ENCODE measurements at regions not wholly inside any gene's neighbourhood (a gene's known extent, or its start where the extent isn't known, plus 50 kb on each side); places are given as distances from the start of the nearest gene placed in this dataset.

DNA sequence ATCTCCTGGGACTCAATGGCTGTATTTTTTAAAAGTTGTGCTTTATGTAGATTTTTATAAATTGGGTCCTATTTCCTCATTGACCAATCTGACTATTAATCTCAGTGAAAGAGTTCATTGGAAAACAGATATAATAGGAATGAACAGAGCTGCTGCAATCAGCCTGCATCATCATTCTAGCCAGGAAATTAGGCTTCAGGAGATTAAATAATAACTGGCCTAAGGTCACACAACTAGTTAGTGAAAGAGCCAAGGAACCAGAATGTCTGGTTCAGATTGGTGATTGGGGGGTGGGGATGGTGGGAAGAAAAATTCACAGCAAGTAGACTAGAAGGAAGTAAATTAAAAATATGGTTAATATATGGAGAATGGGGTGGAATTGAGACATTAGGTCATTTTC lies 180.9 kb upstream of the ROPN1 start:
- no peaks in the 10 kb centered on the region for H3K27me3 ChIP-seq (ENCODE audit: control insufficient read depth, insufficient read depth, low read length, poor library complexity, severe bottlenecking)
- H3K4me3 ChIP-seq (ENCODE audit: insufficient read depth, low read depth, low read length), result no peak overlapping the region
- no peaks in the 10 kb centered on the region for H3K4me1 ChIP-seq (ENCODE audit: control insufficient read depth, insufficient read depth, low read length)
- H3K36me3 ChIP-seq (ENCODE audit: control insufficient read depth, insufficient read depth, low read length), result no peaks in the 10 kb centered on the region
- no peak overlapping the region for H3K27ac ChIP-seq (ENCODE audit: insufficient read depth, low read depth, low read length, poor library complexity, severe bottlenecking)
- H3K9me3 ChIP-seq (ENCODE audit: control insufficient read depth, low read length), result no peaks in the 10 kb centered on the region

- no peaks in the 10 kb centered on the region for H3K9me3 ChIP-seq (ENCODE audit: control insufficient read depth, low read length)
- H3K4me1 ChIP-seq (ENCODE audit: control insufficient read depth, insufficient read depth, low read length), result no peaks in the 10 kb centered on the region
- WGBS, 2 experiments, result 93 to 95% methylated on average over 3 of the region's 3 CpGs
- no peak overlapping the region for H3K4me3 ChIP-seq (ENCODE audit: insufficient read depth, low read depth, low read length)
- no peaks in the 10 kb centered on the region for H3K36me3 ChIP-seq (ENCODE audit: control insufficient read depth, insufficient read depth, low read length)
- H3K27me3 ChIP-seq (ENCODE audit: control insufficient read depth, insufficient read depth, low read length, poor library complexity, severe bottlenecking), result no peaks in the 10 kb centered on the region
- H3K27ac ChIP-seq (ENCODE audit: insufficient read depth, low read depth, low read length, poor library complexity, severe bottlenecking), result no peak overlapping the region
Observed at GRCh38 chr3:124174476-124174875, 182.6 kb upstream of the ROPN1 start.

DNA sequence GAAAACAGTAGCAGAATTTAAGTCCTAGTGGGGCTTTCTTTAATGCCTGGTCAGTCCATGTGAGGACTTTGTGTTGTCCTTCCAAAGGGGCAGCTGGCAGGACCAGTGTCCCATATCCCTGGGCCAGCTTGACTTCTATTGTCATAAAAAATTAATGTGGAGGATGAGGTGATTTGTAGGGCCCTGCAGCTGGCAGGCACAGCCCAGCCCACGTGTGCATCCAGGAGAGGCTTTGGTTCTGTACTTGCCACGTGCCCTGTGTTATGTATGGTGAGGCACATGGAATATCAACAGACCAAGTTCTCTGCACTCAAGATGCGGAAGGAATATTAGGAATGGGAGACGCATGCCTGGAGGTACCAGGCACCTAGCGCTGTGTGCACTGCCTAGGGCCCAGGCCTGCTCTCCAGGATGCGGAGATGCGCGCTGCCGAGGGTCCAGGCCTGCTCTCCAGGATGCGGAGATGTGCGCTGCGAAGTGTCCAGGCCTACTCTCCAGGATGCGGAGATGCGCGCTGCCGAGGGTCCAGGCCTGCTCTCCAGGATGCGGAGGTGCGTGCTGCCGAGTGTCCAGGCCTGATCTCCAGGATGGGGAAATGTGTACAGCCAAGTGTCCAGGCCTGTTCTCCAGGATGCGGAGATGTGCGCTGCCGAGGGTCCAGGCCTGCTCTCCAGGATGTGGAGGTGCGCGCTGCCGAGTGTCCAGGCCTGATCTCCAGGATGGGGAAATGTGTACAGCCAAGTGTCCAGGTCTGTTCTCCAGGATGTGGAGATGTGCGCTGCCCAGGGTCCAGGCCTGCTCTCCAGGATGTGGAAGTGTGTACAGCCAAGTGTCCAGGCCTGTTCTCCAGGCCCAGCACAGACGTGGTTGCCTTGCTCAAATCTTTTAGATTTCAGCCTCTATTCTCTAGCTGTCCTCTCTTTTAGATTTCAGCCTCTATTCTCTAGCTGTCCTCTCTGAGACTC lies 183.3 kb upstream of the ROPN1 start:
- no peaks in the 10 kb centered on the region for H3K36me3 ChIP-seq (ENCODE audit: control insufficient read depth, insufficient read depth, low read length)
- H3K4me3 ChIP-seq (ENCODE audit: insufficient read depth, low read depth, low read length), result no peak overlapping the region
- 97 to 98% methylated on average over 27 of the region's 27 CpGs for WGBS, 2 experiments

DNA sequence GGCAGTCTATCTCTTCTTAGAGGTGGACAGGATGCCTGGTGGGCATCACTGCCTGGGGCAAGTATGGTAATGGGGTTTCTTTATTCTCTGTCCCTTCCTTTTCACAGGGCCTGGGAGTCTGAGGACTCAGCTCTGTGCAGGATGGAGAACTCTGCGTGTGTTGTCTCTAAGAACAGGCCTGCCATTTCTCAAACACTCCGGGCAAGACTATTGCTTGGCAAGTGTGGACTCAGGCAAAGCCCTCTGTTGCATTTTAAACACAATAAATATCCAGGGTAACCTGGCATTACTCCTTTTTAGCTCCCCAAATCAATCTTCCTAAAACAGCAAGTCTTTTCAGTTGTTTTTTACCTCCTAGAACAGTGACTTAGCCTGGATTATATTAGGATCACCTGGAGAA lies 185.1 kb upstream of the ROPN1 start:
- Histone ChIP-seq H3K9me3 (ENCODE audit: control insufficient read depth, low read length) (no peaks in the 10 kb centered on the region), H3K27ac (ENCODE audit: insufficient read depth, low read depth, low read length, poor library complexity, severe bottlenecking) (no peak overlapping the region), H3K4me3 (ENCODE audit: insufficient read depth, low read depth, low read length) (no peak overlapping the region), H3K27me3 (ENCODE audit: control insufficient read depth, insufficient read depth, low read length, poor library complexity, severe bottlenecking) (no peaks in the 10 kb centered on the region), H3K36me3 (ENCODE audit: control insufficient read depth, insufficient read depth, low read length) (no peaks in the 10 kb centered on the region), H3K4me1 (ENCODE audit: control insufficient read depth, insufficient read depth, low read length) (no peaks in the 10 kb centered on the region)
- 93 to 96% methylated on average over 2 of the region's 2 CpGs for WGBS, 2 experiments

More for the DNA sequence above, 183.3 kb upstream of the ROPN1 start:
- Histone ChIP-seq H3K4me1 (ENCODE audit: control insufficient read depth, insufficient read depth, low read length) (no peaks in the 10 kb centered on the region), H3K9me3 (ENCODE audit: control insufficient read depth, low read length) (no peaks in the 10 kb centered on the region), H3K27me3 (ENCODE audit: control insufficient read depth, insufficient read depth, low read length, poor library complexity, severe bottlenecking) (no peaks in the 10 kb centered on the region), H3K27ac (ENCODE audit: insufficient read depth, low read depth, low read length, poor library complexity, severe bottlenecking) (no peak overlapping the region)

GRCh38 chr3:124178531-124178930 lies 186.6 kb upstream of the ROPN1 start:
- Histone ChIP-seq H3K4me3 (ENCODE audit: insufficient read depth, low read depth, low read length) (no peak overlapping the region), H3K4me1 (ENCODE audit: control insufficient read depth, insufficient read depth, low read length) (no peaks in the 10 kb centered on the region), H3K36me3 (ENCODE audit: control insufficient read depth, insufficient read depth, low read length) (no peaks in the 10 kb centered on the region), H3K9me3 (ENCODE audit: control insufficient read depth, low read length) (no peaks in the 10 kb centered on the region), H3K27ac (ENCODE audit: insufficient read depth, low read depth, low read length, poor library complexity, severe bottlenecking) (no peak overlapping the region), H3K27me3 (ENCODE audit: control insufficient read depth, insufficient read depth, low read length, poor library complexity, severe bottlenecking) (no peaks in the 10 kb centered on the region)
- 92 to 100% methylated on average over 2 to 3 of the region's 3 CpGs for WGBS, 2 experiments

GRCh38 chr3:124200407-124200806 lies 208.5 kb upstream of the ROPN1 start:
- H3K27me3 ChIP-seq (ENCODE audit: control insufficient read depth, insufficient read depth, low read length, poor library complexity, severe bottlenecking), result no peaks in the 10 kb centered on the region

GRCh38 chr3:124201226-124201625 lies 209.3 kb upstream of the ROPN1 start:
- Histone ChIP-seq H3K9me3 (ENCODE audit: control insufficient read depth, low read length) (no peaks in the 10 kb centered on the region), H3K27ac (ENCODE audit: insufficient read depth, low read depth, low read length, poor library complexity, severe bottlenecking) (no peak overlapping the region), H3K36me3 (ENCODE audit: control insufficient read depth, insufficient read depth, low read length) (no peaks in the 10 kb centered on the region), H3K27me3 (ENCODE audit: control insufficient read depth, insufficient read depth, low read length, poor library complexity, severe bottlenecking) (no peaks in the 10 kb centered on the region), H3K4me1 (ENCODE audit: control insufficient read depth, insufficient read depth, low read length) (peaks cover 15% of the 10 kb centered on the region), H3K4me3 (ENCODE audit: insufficient read depth, low read depth, low read length) (no peak overlapping the region)
- 96 to 98% methylated on average over 3 of the region's 3 CpGs for WGBS, 2 experiments

More at GRCh38 chr3:124200407-124200806, 208.5 kb upstream of the ROPN1 start:
- no peak overlapping the region for H3K4me3 ChIP-seq (ENCODE audit: insufficient read depth, low read depth, low read length)
- H3K27ac ChIP-seq (ENCODE audit: insufficient read depth, low read depth, low read length, poor library complexity, severe bottlenecking), result no peak overlapping the region
- peaks cover 15% of the 10 kb centered on the region for H3K4me1 ChIP-seq (ENCODE audit: control insufficient read depth, insufficient read depth, low read length)
- 80 to 87% methylated on average over 2 of the region's 2 CpGs for WGBS, 2 experiments
- no peaks in the 10 kb centered on the region for H3K36me3 ChIP-seq (ENCODE audit: control insufficient read depth, insufficient read depth, low read length)
- H3K9me3 ChIP-seq (ENCODE audit: control insufficient read depth, low read length), result no peaks in the 10 kb centered on the region

DNA sequence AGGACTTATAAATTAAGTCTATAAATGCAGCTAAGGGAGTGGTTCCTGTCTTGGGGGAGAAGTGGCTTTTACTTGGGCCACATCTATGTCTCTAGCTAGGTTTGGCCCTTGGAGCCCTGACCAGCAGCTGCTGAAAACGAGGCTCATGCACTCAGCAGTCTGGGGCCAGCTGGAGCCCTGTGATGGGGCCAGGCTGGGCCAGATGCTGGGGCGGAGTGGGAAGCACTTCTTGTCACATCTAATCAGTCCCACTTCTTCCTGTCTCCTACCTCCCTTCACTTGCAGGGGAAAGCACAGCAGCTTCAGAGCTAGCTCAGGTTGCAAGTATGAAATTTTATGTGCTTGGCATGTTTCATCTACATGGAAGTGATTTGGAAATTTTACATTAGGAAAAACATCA lies 209.9 kb upstream of the ROPN1 start:
- no peak overlapping the region for H3K27ac ChIP-seq (ENCODE audit: insufficient read depth, low read depth, low read length, poor library complexity, severe bottlenecking)
- H3K4me1 ChIP-seq (ENCODE audit: control insufficient read depth, insufficient read depth, low read length), result peaks cover 15% of the 10 kb centered on the region
- WGBS, 2 experiments, result 84 to 91% methylated on average over 2 of the region's 2 CpGs
- no peaks in the 10 kb centered on the region for H3K9me3 ChIP-seq (ENCODE audit: control insufficient read depth, low read length)
- H3K4me3 ChIP-seq (ENCODE audit: insufficient read depth, low read depth, low read length), result no peak overlapping the region
- no peaks in the 10 kb centered on the region for H3K36me3 ChIP-seq (ENCODE audit: control insufficient read depth, insufficient read depth, low read length)
- H3K27me3 ChIP-seq (ENCODE audit: control insufficient read depth, insufficient read depth, low read length, poor library complexity, severe bottlenecking), result no peaks in the 10 kb centered on the region

- 82 to 84% methylated on average over 4 of the region's 4 CpGs for WGBS, 2 experiments
- Histone ChIP-seq H3K9me3 (ENCODE audit: control insufficient read depth, low read length) (no peaks in the 10 kb centered on the region), H3K27ac (ENCODE audit: insufficient read depth, low read depth, low read length, poor library complexity, severe bottlenecking) (no peak overlapping the region), H3K36me3 (ENCODE audit: control insufficient read depth, insufficient read depth, low read length) (no peaks in the 10 kb centered on the region), H3K4me1 (ENCODE audit: control insufficient read depth, insufficient read depth, low read length) (peaks cover 15% of the 10 kb centered on the region), H3K27me3 (ENCODE audit: control insufficient read depth, insufficient read depth, low read length, poor library complexity, severe bottlenecking) (no peaks in the 10 kb centered on the region), H3K4me3 (ENCODE audit: insufficient read depth, low read depth, low read length) (no peak overlapping the region)
Observed at GRCh38 chr3:124202754-124203153, 210.8 kb upstream of the ROPN1 start.

GRCh38 chr3:124203292-124203691 lies 211.4 kb upstream of the ROPN1 start:
- WGBS, 2 experiments, result 71 to 100% methylated on average over 1 to 2 of the region's 2 CpGs
- peaks cover 15% of the 10 kb centered on the region for H3K4me1 ChIP-seq (ENCODE audit: control insufficient read depth, insufficient read depth, low read length)
- no peak overlapping the region for H3K27ac ChIP-seq (ENCODE audit: insufficient read depth, low read depth, low read length, poor library complexity, severe bottlenecking)
- H3K27me3 ChIP-seq (ENCODE audit: control insufficient read depth, insufficient read depth, low read length, poor library complexity, severe bottlenecking), result no peaks in the 10 kb centered on the region
- no peak overlapping the region for H3K4me3 ChIP-seq (ENCODE audit: insufficient read depth, low read depth, low read length)
- H3K36me3 ChIP-seq (ENCODE audit: control insufficient read depth, insufficient read depth, low read length), result no peaks in the 10 kb centered on the region
- no peaks in the 10 kb centered on the region for H3K9me3 ChIP-seq (ENCODE audit: control insufficient read depth, low read length)
